ENCODE measurements at regions not wholly inside any gene's neighbourhood (a gene's known extent, or its start where the extent isn't known, plus 50 kb on each side); places are given as distances from the start of the nearest gene placed in this dataset.

DNA sequence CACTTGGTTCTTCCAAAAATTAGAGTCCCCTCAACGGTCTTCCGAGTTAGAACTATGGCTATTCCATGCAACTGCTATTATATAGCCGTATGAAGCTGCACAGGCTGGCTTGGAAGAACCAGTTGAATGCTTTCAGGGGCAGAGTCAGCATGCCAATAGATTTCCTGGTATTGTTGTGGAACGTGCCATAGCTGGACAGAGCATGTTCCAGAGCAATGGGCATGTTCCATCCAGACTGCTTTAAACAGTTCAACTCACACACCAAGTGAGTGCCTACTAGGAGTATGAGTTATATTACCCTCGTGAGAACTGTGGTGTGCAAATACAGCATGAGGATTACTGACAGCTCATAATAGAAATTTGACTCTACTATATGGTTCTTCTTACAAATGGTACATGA lies 682.0 kb downstream of the SATB2 start:
- no peak for TF ChIP-seq CTCF (IDR thresholded peaks at IDR 0.05)
- H3K9me3 ChIP-seq, result no peaks in the 10 kb centered on the region
- H3K4me3 ChIP-seq, result no peak overlapping the region
- H3K27me3 ChIP-seq, result no peaks in the 10 kb centered on the region
- DNase-seq, result no peak
- H3K27ac ChIP-seq, result no peak overlapping the region
- H3K4me1 ChIP-seq, result no peaks in the 10 kb centered on the region
- intact Hi-C loops (cut with DNase I; ENCODE audit: low total_unique reads), result no loop called here
- H3K36me3 ChIP-seq, result no peaks in the 10 kb centered on the region

- H3K27me3 ChIP-seq, result no peaks in the 10 kb centered on the region
- no peak for DNase-seq
- H3K9me3 ChIP-seq, result no peaks in the 10 kb centered on the region
- H3K27ac ChIP-seq, result no peak overlapping the region
- TF ChIP-seq CTCF (IDR thresholded peaks at IDR 0.05), result no peak
- no peaks in the 10 kb centered on the region for H3K4me1 ChIP-seq
- H3K36me3 ChIP-seq, result no peaks in the 10 kb centered on the region
- no peak overlapping the region for H3K4me3 ChIP-seq
- intact Hi-C loops (cut with DNase I; ENCODE audit: low total_unique reads), result no loop called here
These were observed 683.2 kb downstream of the SATB2 start for GRCh38 chr2:198774576-198774975.

DNA sequence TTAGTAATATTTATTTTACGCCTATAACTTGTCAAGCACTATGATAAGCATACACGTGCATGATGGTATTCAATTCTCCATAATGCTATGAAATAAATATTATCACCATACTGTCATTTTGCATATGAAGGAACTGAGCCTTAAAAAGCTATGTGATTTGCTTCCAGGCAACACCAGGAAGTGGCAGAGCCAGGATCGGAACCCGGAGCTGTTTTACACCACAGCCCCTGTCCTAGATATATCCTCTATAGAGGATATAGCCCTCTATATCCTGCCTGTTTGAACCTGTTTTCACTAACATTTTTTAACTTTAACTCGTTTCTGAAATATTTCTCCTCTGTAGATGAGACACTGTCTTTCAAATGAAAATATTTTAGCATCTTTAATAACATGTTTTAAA lies 690.0 kb downstream of the SATB2 start:
- Histone ChIP-seq H3K4me1 (no peaks in the 10 kb centered on the region), H3K27me3 (no peaks in the 10 kb centered on the region), H3K27ac (no peak overlapping the region), H3K36me3 (no peaks in the 10 kb centered on the region), H3K9me3 (no peaks in the 10 kb centered on the region), H3K4me3 (no peak overlapping the region)
- no peak for DNase-seq
- intact Hi-C loops (cut with DNase I; ENCODE audit: low total_unique reads), result no loop called here
- TF ChIP-seq CTCF (IDR thresholded peaks at IDR 0.05), result no peak

- DNase-seq, result no peak
- no peak overlapping the region for H3K27ac ChIP-seq
- no peaks in the 10 kb centered on the region for H3K9me3 ChIP-seq
- intact Hi-C loops (cut with DNase I; ENCODE audit: low total_unique reads), result no loop called here
- no peak for TF ChIP-seq CTCF (IDR thresholded peaks at IDR 0.05)
- H3K27me3 ChIP-seq, result no peaks in the 10 kb centered on the region
- no peak overlapping the region for H3K4me3 ChIP-seq
- no peaks in the 10 kb centered on the region for H3K4me1 ChIP-seq
- H3K36me3 ChIP-seq, result no peaks in the 10 kb centered on the region
These were observed 693.9 kb downstream of the SATB2 start for GRCh38 chr2:198763793-198764192.

- DNase-seq, result no peak
- intact Hi-C loops (cut with DNase I; ENCODE audit: low total_unique reads), result no loop called here
- TF ChIP-seq CTCF (IDR thresholded peaks at IDR 0.05), result no peak
- H3K4me3 ChIP-seq, result no peak overlapping the region
- H3K9me3 ChIP-seq, result no peaks in the 10 kb centered on the region
- H3K27me3 ChIP-seq, result no peaks in the 10 kb centered on the region
- no peaks in the 10 kb centered on the region for H3K36me3 ChIP-seq
- H3K4me1 ChIP-seq, result no peaks in the 10 kb centered on the region
- H3K27ac ChIP-seq, result no peak overlapping the region
These were observed 695.3 kb downstream of the SATB2 start for GRCh38 chr2:198762441-198762840.

- Histone ChIP-seq H3K27ac (no peak overlapping the region), H3K4me1 (no peaks in the 10 kb centered on the region), H3K27me3 (no peaks in the 10 kb centered on the region), H3K4me3 (no peak overlapping the region), H3K9me3 (no peaks in the 10 kb centered on the region), H3K36me3 (no peaks in the 10 kb centered on the region)
- TF ChIP-seq CTCF (IDR thresholded peaks at IDR 0.05), result no peak
- DNase-seq, result no peak
- intact Hi-C loops (cut with DNase I; ENCODE audit: low total_unique reads), result no loop called here
These were observed 700.7 kb downstream of the SATB2 start for GRCh38 chr2:198757069-198757468.
